ENCODE measurements at regions not wholly inside any gene's neighbourhood (a gene's known extent, or its start where the extent isn't known, plus 50 kb on each side); places are given as distances from the start of the nearest gene placed in this dataset.

DNA sequence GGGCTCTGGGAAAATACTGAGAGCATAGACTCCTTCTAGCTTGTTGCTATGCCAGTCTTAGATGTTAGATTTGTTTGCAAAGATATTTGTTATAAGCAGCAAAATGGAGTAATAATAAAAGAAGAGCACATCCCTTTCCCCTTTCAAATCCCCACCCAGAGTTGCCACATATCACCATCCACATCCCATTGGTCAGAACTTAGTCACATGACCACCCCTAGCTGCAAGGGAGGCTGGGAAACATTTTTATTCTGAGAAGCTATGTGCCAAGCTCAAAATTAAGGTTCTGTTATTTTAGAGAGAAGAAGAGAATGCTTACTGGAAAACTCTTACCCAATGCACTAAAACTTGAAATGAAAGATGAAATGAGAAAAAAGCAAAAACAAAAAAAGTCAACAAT lies 193.9 kb upstream of the MVB12B start:
- H3K4me1 ChIP-seq = no peaks in the 10 kb centered on the region
- no peak overlapping the region for H3K4me3 ChIP-seq
- no peak for DNase-seq
- H3K27ac ChIP-seq = no peak overlapping the region
- H3K27me3 ChIP-seq = no peaks in the 10 kb centered on the region
- intact Hi-C loops (cut with DNase I) = no loop called here
- peaks cover 0 to 8% (median 2%) of the 10 kb centered on the region in 4 donors for H3K9me3 ChIP-seq
- H3K36me3 ChIP-seq = no peaks in the 10 kb centered on the region
- TF ChIP-seq POLR2AphosphoS5 (IDR thresholded peaks at IDR 0.05) = no peak
- TF ChIP-seq, protein P1, sequence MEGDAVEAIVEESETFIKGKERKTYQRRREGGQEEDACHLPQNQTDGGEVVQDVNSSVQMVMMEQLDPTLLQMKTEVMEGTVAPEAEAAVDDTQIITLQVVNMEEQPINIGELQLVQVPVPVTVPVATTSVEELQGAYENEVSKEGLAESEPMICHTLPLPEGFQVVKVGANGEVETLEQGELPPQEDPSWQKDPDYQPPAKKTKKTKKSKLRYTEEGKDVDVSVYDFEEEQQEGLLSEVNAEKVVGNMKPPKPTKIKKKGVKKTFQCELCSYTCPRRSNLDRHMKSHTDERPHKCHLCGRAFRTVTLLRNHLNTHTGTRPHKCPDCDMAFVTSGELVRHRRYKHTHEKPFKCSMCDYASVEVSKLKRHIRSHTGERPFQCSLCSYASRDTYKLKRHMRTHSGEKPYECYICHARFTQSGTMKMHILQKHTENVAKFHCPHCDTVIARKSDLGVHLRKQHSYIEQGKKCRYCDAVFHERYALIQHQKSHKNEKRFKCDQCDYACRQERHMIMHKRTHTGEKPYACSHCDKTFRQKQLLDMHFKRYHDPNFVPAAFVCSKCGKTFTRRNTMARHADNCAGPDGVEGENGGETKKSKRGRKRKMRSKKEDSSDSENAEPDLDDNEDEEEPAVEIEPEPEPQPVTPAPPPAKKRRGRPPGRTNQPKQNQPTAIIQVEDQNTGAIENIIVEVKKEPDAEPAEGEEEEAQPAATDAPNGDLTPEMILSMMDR (IDR thresholded peaks at IDR 0.05) = no peak
- TF ChIP-seq EP300 (IDR thresholded peaks at IDR 0.05) = no peak
- TF ChIP-seq POLR2A (IDR thresholded peaks at IDR 0.05) = no peak

DNA sequence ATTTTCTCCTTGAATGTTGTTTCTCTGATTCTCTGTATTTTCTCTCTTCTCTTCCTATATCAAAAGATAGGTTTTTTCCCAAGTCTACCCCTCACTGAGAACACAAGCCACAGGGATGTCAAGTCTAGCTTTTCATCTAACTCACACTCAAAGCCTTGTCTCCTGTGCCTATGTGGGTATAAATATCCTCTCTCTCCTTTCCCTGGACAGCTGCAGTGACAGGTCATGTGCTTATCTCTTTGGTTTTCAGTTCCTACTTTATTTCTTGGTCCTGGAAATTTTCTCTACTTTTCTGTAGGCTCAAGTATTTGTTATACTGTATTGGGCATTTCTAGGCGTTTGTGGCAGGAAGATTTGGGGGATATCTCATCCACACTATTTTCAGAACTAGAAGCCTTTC lies 182.4 kb upstream of the MVB12B start:
- Histone ChIP-seq H3K27ac (no peak overlapping the region), H3K9me3 (peaks cover 0 to 2% (median 0%) of the 10 kb centered on the region in 4 donors), H3K4me1 (peaks cover 0 to 15% (median 11%) of the 10 kb centered on the region in 4 donors), H3K27me3 (no peaks in the 10 kb centered on the region), H3K36me3 (no peaks in the 10 kb centered on the region), H3K4me3 (no peak overlapping the region)
- no peak for DNase-seq
- 79 to 80% methylated on average over 1 of the region's 1 CpG for WGBS, 2 donors
- TF ChIP-seq EP300 (IDR thresholded peaks at IDR 0.05) = no peak
- TF ChIP-seq, protein P1 (IDR thresholded peaks at IDR 0.05) = no peak
- TF ChIP-seq POLR2AphosphoS5 (IDR thresholded peaks at IDR 0.05) = no peak
- TF ChIP-seq POLR2A (IDR thresholded peaks at IDR 0.05) = no peak
- intact Hi-C loops (cut with DNase I) = no loop called here

DNA sequence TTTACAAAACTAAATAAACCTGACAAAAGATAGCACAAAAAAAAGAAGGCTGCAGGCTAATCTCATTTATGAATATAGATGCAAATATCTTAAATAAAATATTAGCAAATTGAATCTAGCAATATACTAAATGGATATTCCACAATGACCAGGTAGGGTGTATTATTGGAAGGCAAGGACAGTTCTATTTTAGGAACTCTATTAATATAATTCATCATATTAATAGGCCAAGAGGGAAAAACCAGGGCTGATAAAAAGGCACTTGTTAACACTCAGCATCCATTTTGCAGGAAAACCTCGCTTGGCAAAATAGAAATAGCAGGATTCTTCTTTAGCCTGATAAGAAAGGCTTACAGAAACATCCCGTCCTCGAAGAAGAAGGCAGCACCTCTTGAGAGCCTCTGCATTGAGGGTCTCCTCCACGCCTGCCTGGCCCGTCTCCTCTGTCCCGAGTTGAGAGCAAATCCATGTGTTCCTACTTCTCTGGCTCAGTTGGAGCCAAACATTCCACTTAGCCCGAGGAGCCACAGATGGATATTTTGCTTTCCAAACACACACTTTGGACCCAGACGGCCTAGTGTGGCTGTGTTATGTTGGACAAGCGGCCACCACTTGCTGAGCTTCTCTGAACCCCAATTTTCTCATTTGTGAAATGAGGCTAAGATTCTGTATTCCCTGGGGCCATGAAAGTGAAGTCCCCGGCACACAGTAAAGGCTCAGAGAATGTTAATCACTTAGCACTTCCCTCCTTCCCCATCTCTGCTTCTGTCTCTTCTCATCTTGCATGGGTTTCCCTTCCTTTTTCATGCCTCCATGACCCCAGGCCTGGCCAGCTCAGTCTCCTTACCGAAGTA lies 181.8 kb upstream of the MVB12B start:
- Histone ChIP-seq H3K27ac (no peak overlapping the region), H3K27me3 (no peaks in the 10 kb centered on the region), H3K36me3 (no peaks in the 10 kb centered on the region), H3K9me3 (peaks cover 0 to 2% (median 0%) of the 10 kb centered on the region in 4 donors), H3K4me1 (peaks cover 0 to 15% (median 11%) of the 10 kb centered on the region in 4 donors), H3K4me3 (no peak overlapping the region)
- TF ChIP-seq, protein P1 (IDR thresholded peaks at IDR 0.05) = no peak
- no peak for TF ChIP-seq POLR2A (IDR thresholded peaks at IDR 0.05)
- TF ChIP-seq EP300 (IDR thresholded peaks at IDR 0.05) = no peak
- no peak for TF ChIP-seq POLR2AphosphoS5 (IDR thresholded peaks at IDR 0.05)
- peak; percentile 41 for DNase-seq
- WGBS, 2 donors = 76 to 77% methylated on average over 11 of the region's 11 CpGs
- intact Hi-C loops (cut with DNase I) = no loop called here

DNA sequence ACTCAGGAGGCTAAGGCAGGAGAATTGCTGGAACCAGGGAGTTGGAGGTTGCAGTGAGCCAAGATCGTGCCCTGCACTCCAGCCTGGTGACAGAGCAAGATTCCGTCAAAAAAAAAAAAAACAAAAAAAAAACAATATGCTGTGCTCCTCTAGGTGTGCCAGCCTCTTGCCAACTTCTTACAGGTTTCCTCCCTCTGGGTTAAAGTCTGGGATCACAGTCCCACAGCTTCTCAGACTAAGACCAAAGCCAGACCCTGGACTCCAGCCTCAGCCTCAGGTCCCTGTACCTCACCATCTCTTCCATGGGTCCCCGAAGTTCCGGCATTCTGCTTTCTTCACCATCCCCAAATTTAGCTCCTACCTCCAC lies 180.8 kb upstream of the MVB12B start:
- intact Hi-C loops (cut with DNase I) = no loop called here
- H3K9me3 ChIP-seq = peaks cover 0 to 2% (median 0%) of the 10 kb centered on the region in 4 donors
- WGBS, 2 donors = 61 to 85% methylated on average over 4 of the region's 4 CpGs
- TF ChIP-seq EP300 (IDR thresholded peaks at IDR 0.05) = no peak
- TF ChIP-seq POLR2A (IDR thresholded peaks at IDR 0.05) = no peak
- TF ChIP-seq, protein P1 (IDR thresholded peaks at IDR 0.05) = no peak
- no peak for TF ChIP-seq POLR2AphosphoS5 (IDR thresholded peaks at IDR 0.05)
- no peaks in the 10 kb centered on the region for H3K27me3 ChIP-seq
- peaks cover 0 to 18% (median 12%) of the 10 kb centered on the region in 4 donors for H3K4me1 ChIP-seq
- no peak overlapping the region for H3K4me3 ChIP-seq
- DNase-seq = no peak
- no peak overlapping the region for H3K27ac ChIP-seq
- no peaks in the 10 kb centered on the region for H3K36me3 ChIP-seq
